Astrocyte (in vitro differentiated cells and primary cell): ENCODE measurements at regions not wholly inside any gene's neighbourhood (a gene's known extent, or its start where the extent isn't known, plus 50 kb on each side); places are given as distances from the start of the nearest gene placed in this dataset.

Source experiments
- EZH2 ChIP-seq: IDR thresholded peaks from 2 replicates; pipeline ENCODE4 v1.6.1; 2012; ENCODE audit warnings: mild to moderate bottlenecking, low read length, inconsistent platforms; ENCODE audit not compliant: insufficient read depth
- TF ChIP-seq, protein P1 (sequence below): IDR thresholded peaks from 2 replicates; pipeline ENCODE4 v1.5.1; 2011; ENCODE audit warnings: low read depth, mild to moderate bottlenecking, inconsistent platforms, low read length, moderate library complexity; ENCODE audit not compliant: insufficient read depth

DNA sequence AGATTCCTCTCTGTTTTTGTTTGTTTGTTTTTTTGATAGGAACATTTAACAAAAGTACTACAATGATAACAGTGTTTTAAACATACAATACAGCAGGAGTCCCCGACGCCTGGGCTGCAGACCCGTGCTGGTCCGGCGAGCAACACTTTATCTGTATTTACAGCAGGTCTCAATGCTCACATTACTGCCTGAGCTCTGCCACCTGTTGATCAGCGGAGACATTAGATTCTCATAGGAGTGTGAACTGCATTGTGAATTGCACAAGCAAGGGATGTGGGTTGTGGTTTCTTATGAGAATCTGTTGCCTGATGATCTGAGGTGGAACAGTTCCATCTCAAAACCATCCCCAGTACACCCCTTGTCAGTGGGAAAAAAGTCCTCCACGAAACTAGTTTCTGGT, 1068.5 kb upstream of the CDH10 start:
- TF ChIP-seq, protein P1, sequence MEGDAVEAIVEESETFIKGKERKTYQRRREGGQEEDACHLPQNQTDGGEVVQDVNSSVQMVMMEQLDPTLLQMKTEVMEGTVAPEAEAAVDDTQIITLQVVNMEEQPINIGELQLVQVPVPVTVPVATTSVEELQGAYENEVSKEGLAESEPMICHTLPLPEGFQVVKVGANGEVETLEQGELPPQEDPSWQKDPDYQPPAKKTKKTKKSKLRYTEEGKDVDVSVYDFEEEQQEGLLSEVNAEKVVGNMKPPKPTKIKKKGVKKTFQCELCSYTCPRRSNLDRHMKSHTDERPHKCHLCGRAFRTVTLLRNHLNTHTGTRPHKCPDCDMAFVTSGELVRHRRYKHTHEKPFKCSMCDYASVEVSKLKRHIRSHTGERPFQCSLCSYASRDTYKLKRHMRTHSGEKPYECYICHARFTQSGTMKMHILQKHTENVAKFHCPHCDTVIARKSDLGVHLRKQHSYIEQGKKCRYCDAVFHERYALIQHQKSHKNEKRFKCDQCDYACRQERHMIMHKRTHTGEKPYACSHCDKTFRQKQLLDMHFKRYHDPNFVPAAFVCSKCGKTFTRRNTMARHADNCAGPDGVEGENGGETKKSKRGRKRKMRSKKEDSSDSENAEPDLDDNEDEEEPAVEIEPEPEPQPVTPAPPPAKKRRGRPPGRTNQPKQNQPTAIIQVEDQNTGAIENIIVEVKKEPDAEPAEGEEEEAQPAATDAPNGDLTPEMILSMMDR = no peak
- TF ChIP-seq EZH2 = no peak
